ENCODE measurements at regions not wholly inside any gene's neighbourhood (a gene's known extent, or its start where the extent isn't known, plus 50 kb on each side); places are given as distances from the start of the nearest gene placed in this dataset.

GRCh38 chr6:11346516-11346915, 114.0 kb upstream of the NEDD9 start:
- in situ Hi-C loops (cut with HindIII; ENCODE audit: low sequenced_read_pairs), result no loop called here
- no peak for DNase-seq (ENCODE audit: low spot score)

DNA sequence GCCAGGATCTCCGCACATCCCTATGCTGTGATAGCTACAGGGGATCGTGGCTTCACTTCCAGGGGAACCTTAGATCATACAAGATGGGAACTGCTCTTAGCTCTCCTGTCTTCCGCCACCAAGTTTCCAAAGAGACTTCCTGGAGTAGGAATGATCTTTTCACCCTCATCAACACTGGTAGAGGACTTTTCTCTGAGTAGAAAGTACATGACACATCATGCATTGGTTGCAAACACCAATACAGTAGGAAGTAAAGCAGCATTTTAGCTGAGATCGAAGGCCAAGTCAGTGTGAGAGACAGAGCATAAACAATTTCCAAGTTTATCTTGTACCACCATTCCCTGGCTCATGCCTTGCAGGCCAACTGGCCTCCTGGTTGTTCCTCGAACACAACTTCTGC, 113.1 kb upstream of the NEDD9 start:
- in situ Hi-C loops (cut with HindIII; ENCODE audit: low sequenced_read_pairs), result no loop called here
- no peak for DNase-seq (ENCODE audit: low spot score)

- in situ Hi-C loops (cut with HindIII; ENCODE audit: low sequenced_read_pairs), result no loop called here
These were observed 111.7 kb upstream of the NEDD9 start for GRCh38 chr6:11343963-11344723.

GRCh38 chr6:11341867-11342266, 109.4 kb upstream of the NEDD9 start:
- in situ Hi-C loops (cut with HindIII; ENCODE audit: low sequenced_read_pairs), result no loop called here
- no peak for DNase-seq (ENCODE audit: low spot score)

More at GRCh38 chr6:11343963-11344723, 111.7 kb upstream of the NEDD9 start:
- no peak for DNase-seq (ENCODE audit: low spot score)

DNA sequence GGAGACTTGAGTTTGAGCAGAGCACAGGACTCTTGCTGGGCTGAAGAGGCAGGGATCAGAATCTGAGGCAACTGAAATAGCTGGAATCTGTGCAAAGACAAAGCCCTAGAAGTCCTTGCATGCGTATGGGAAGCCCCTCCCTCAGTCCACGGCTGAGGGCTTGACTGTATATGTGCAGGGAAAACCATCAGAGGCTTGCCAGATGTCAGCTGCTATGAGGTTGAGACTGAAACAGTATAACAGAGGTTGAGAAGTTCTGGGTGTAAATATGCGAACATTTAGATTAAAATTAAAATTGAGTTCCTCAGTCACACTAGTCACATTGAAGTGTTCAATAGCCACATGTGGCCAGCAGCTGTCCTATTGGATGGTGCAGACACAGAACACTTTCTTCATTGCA, 108.8 kb upstream of the NEDD9 start:
- DNase-seq (ENCODE audit: low spot score), result no peak
- in situ Hi-C loops (cut with HindIII; ENCODE audit: low sequenced_read_pairs), result no loop called here

DNA sequence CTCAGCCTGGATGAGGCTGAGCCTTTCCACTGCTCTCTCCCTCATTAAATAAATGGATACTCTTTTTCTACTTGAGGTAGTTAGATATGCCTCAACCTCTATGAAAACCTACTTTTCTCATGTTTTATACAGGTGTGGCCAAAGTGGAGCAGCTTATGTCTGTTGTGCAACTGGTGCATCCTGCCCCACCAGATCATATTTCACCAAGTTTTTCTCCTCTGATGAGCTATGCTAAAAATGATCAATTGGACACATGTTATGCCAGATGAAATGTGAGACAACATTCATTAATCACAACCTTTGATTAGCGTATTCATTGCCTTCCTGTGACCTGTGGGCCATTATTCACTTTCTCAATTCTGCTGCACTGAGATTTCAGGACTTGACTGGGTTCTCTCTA, 106.9 kb upstream of the NEDD9 start:
- in situ Hi-C loops (cut with HindIII; ENCODE audit: low sequenced_read_pairs), result no loop called here
- DNase-seq (ENCODE audit: low spot score), result no peak

DNA sequence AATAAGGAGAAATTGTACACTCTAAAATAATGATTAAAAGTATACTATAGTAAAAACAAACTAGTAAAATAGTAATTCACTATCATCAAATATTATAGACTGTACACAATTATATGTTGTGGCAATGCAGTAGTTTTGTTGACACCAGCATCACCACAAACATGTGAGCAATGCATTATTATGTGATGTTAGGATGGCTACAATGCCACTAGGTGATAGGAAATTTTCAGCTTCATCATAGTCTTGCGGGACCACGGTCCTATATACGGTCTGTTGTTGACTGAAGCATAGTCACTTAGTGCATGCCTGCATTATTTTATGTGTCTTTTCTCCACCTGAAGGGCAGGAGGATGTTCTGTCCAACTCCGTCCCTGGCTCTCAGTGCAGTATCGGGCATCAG, 104.8 kb upstream of the NEDD9 start:
- DNase-seq (ENCODE audit: low spot score), result no peak
- in situ Hi-C loops (cut with HindIII; ENCODE audit: low sequenced_read_pairs), result no loop called here

- no peak for DNase-seq (ENCODE audit: low spot score)
- in situ Hi-C loops (cut with HindIII; ENCODE audit: low sequenced_read_pairs), result no loop called here
These were observed 103.4 kb upstream of the NEDD9 start for GRCh38 chr6:11335826-11336225.

DNA sequence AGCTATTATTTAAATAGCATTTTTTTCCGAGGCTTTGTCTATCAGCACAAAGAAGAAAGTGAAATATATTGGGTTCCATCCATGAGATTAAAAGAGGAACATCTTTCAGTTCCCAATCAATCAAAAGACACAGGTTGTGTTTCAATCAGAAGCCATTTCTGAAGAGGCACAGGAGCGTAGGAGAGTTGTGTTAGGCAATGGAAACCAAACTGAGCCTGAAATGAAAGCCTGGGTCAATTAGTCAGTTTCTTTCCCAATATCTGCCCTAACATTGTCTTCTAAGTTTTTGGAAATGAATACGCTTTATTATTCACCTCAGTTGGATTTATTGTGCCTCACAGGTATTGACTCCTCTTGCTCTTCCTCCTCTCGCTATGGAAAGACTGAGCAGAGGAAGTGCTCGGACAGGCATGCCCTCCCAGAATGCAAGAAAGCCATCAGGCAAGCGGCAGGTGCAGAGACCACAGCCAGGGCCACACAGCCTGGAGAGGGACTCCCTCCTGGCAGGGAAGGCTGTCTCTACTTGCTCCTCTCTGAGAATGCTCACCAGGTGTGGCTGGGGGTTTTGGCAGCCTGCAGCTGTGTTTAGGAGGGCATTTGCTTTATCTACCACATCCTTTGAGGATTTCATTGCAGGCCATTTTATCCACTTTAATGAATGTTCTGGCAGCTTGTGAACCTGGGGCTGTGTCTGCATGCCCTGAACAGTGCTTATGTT, 100.8 kb upstream of the NEDD9 start:
- DNase-seq (ENCODE audit: low spot score), result peak; percentile 9
- in situ Hi-C loops (cut with HindIII; ENCODE audit: low sequenced_read_pairs), result no loop called here

DNA sequence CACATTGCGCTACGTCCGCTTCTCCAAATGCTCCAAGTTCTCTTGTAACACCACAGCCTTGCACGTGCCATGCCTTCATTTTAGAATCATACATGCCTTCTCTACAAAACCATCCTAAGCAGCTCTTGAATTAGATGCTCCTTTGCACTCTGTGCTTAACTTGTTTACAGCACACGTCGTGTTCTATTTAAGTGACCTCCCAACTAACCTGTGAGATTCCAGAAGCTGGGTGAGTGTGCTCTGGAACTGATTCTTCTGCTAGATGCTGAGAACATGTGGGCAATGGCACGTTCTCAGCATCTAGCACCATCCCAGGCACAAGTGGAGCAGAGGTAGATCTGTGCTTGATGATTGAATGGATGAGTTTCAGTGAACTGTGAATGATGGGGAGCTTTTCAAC, 100.0 kb upstream of the NEDD9 start:
- no peak for DNase-seq (ENCODE audit: low spot score)
- in situ Hi-C loops (cut with HindIII; ENCODE audit: low sequenced_read_pairs), result no loop called here

DNA sequence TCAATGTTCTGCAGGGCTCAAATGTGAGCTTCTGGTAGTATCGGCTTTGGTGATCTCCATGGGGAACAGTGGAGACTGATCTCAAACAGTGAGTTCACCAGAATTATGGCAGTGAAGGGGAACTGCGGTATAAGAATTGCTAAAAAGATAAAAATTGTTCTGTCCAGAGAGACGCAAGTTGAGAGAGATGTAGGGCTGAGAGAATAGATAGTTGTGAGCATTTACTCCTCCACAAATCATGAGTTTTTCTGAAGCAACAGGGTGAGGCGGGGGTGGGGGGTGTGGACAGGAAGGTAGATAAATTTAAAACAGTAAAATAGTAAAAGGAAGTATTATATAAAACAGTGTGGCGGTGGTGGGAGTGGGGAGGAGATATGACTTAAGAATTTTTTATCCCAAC, 98.6 kb upstream of the NEDD9 start:
- in situ Hi-C loops (cut with HindIII; ENCODE audit: low sequenced_read_pairs), result no loop called here
- DNase-seq (ENCODE audit: low spot score), result no peak

DNA sequence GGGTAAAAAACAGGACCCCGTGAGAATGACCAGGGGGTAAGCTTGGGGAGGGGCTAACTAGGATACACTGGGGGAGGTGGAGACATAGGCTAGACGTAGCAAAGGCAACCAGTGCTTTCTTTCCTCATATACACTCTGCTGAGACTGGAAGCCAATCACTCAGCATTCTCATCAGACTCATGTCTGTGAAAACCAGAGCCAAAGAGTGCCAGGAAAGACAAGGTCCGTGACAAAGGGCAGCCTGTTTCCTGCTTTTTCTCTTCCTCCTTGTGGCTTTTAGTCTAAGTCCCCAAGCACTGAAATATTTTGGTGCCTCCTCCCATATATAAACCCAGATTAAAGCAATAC, 97.9 kb upstream of the NEDD9 start:
- in situ Hi-C loops (cut with HindIII; ENCODE audit: low sequenced_read_pairs), result no loop called here
- DNase-seq (ENCODE audit: low spot score), result no peak

- in situ Hi-C loops (cut with HindIII; ENCODE audit: low sequenced_read_pairs), result no loop called here
- no peak for DNase-seq (ENCODE audit: low spot score)
These were observed 97.4 kb upstream of the NEDD9 start for GRCh38 chr6:11329726-11330412.

DNA sequence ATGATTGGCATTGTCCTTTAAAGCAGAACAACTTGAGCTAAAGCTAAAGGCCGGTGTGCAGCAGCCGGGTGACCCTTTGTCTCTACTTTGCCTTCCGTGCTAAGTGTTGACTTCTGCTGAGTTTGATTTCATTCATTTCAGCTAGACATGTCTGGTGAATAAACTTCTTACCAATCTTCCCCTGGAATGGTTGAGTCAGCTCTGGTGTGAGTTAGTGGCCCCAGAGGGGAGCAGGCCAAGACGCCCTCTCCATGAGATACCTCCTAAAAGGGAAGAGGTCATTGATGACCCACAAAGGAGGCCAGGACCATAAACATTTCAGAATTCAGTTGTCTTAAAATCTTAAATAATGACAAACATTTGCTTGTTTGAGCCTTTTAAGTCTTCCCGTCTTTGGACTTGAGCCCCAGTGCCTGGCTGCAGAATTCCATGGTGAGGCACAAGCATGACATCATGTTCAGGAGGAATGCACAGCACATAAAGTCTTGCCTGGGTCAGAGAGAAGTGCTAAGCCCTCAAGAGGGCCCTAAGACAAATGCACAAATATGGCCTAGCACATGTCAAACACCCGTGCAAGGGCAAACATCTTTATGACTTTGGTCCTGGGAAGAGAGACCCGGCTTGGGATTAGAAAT, 96.3 kb upstream of the NEDD9 start:
- DNase-seq (ENCODE audit: low spot score), result no peak
- in situ Hi-C loops (cut with HindIII; ENCODE audit: low sequenced_read_pairs), result no loop called here

GRCh38 chr6:11327961-11328360, 95.5 kb upstream of the NEDD9 start:
- in situ Hi-C loops (cut with HindIII; ENCODE audit: low sequenced_read_pairs), result no loop called here
- no peak for DNase-seq (ENCODE audit: low spot score)

- in situ Hi-C loops (cut with HindIII; ENCODE audit: low sequenced_read_pairs), result no loop called here
- DNase-seq (ENCODE audit: low spot score), result no peak
These were observed 93.6 kb upstream of the NEDD9 start for GRCh38 chr6:11326116-11326515.

- in situ Hi-C loops (cut with HindIII; ENCODE audit: low sequenced_read_pairs), result no loop called here
These were observed 92.1 kb upstream of the NEDD9 start for GRCh38 chr6:11324453-11325015.

GRCh38 chr6:11323666-11324452, 91.4 kb upstream of the NEDD9 start:
- in situ Hi-C loops (cut with HindIII; ENCODE audit: low sequenced_read_pairs), result no loop called here
- no peak for DNase-seq (ENCODE audit: low spot score)

More at GRCh38 chr6:11324453-11325015, 92.1 kb upstream of the NEDD9 start:
- DNase-seq (ENCODE audit: low spot score), result no peak

All from G401 (cell line).